C4-2B (cell line): ENCODE measurements at regions not wholly inside any gene's neighbourhood (a gene's known extent, or its start where the extent isn't known, plus 50 kb on each side); places are given as distances from the start of the nearest gene placed in this dataset.

Experiments
- CTCF ChIP-seq: fragments of 450-650 bp; conservative IDR thresholded peaks from 2 replicates; pipeline ENCODE4 v1.5.1; 2017; ENCODE audit warnings: mild to moderate bottlenecking
- ZFX ChIP-seq: fragments of 450-650 bp; IDR thresholded peaks from 2 replicates; pipeline ENCODE4 v1.6.1; 2017

- TF ChIP-seq CTCF (no peak), ZFX (no peak)
These were observed 157.2 kb downstream of the CD83 start for GRCh38 chr6:14274546-14275492.
